IMR-90 (cell line): ENCODE measurements at regions not wholly inside any gene's neighbourhood (a gene's known extent, or its start where the extent isn't known, plus 50 kb on each side); places are given as distances from the start of the nearest gene placed in this dataset.

Source experiments
- CTCF ChIP-seq: conservative IDR thresholded peaks from 2 replicates; pipeline ENCODE4 v1.5.1; 2012; ENCODE audit warnings: mild to moderate bottlenecking, low read depth, low read length, improper control_type of control experiment
- MAFK ChIP-seq: IDR thresholded peaks from 2 replicates; pipeline ENCODE4 v1.6.1; 2012; ENCODE audit warnings: low read depth, low read length, improper control_type of control experiment
- MXI1 ChIP-seq: IDR thresholded peaks from 2 replicates; pipeline ENCODE4 v1.6.1; 2012; ENCODE audit warnings: low read depth, mild to moderate bottlenecking, low read length, moderate library complexity, borderline replicate concordance
- POLR2A ChIP-seq: IDR thresholded peaks from 2 replicates; pipeline ENCODE4 v1.6.1; 2012; ENCODE audit warnings: mild to moderate bottlenecking, low read depth, low read length
- RAD21 ChIP-seq: IDR thresholded peaks from 2 replicates; pipeline ENCODE4 v1.6.1; 2012; ENCODE audit warnings: low read length, improper control_type of control experiment

GRCh38 chr3:177852001-177852807 is 654.9 kb upstream of the TBL1XR1 start:
- TF ChIP-seq CTCF (no peak), MAFK (no peak), RAD21 (no peak), MXI1 (no peak), POLR2A (no peak)
